Lung (tissue), 11 donors: ENCODE measurements at regions not wholly inside any gene's neighbourhood (a gene's known extent, or its start where the extent isn't known, plus 50 kb on each side); places are given as distances from the start of the nearest gene placed in this dataset.

Experiments
- ATAC-seq: fragments of 200-7000 bp; cut with Tn5 transposase; one replicate; pipeline ENCODE4 v1.9.1; 2020; ENCODE audit warnings: moderate number of reproducible peaks; ENCODE audit not compliant: insufficient read depth, low FRiP score
- DNase-seq, 3 donors: peaks; one replicate each; pipeline ENCODE4 v3.0.0-alpha.2; 2013 to 2017
- H3K27ac ChIP-seq, 2 donors: one replicate each; pipeline ENCODE4 v1.5.1; 2013; ENCODE audit warnings: mild to moderate bottlenecking in 2 of 2, moderate library complexity in 2 of 2, control low read depth in 1 of 2, inconsistent platforms in 1 of 2, low read depth in 1 of 2, low read length in 1 of 2
- H3K27me3 ChIP-seq, 3 donors: one replicate each; pipeline ENCODE4 v1.5.1; 2013; ENCODE audit warnings: low read length in 2 of 3; ENCODE audit not compliant: control insufficient read depth in 3 of 3, insufficient read depth in 3 of 3
- H3K36me3 ChIP-seq, 4 donors: one replicate each; pipeline ENCODE4 v1.5.1; 2013; ENCODE audit warnings: low read length in 4 of 4, mild to moderate bottlenecking in 1 of 4, moderate library complexity in 1 of 4; ENCODE audit not compliant: control insufficient read depth in 4 of 4, insufficient read depth in 4 of 4
- H3K4me1 ChIP-seq, 5 donors: one replicate each; pipeline ENCODE4 v1.5.1; 2013; ENCODE audit warnings: low read length in 5 of 5, mild to moderate bottlenecking in 2 of 5, moderate library complexity in 1 of 5; ENCODE audit not compliant: control insufficient read depth in 5 of 5, insufficient read depth in 5 of 5
- H3K4me3 ChIP-seq: one replicate; pipeline ENCODE4 v1.5.1; 2013; ENCODE audit warnings: mild to moderate bottlenecking, control low read depth, moderate library complexity
- H3K9ac ChIP-seq, 2 donors: one replicate each; pipeline ENCODE4 v1.5.1; 2013; ENCODE audit warnings: low read length in 2 of 2, control low read depth in 1 of 2; ENCODE audit not compliant: insufficient read depth in 1 of 2
- H3K9me3 ChIP-seq, 4 donors: one replicate each; pipeline ENCODE4 v1.5.1; 2013; ENCODE audit warnings: low read length in 3 of 4, mild to moderate bottlenecking in 1 of 4, moderate library complexity in 1 of 4; ENCODE audit not compliant: control insufficient read depth in 4 of 4, insufficient read depth in 3 of 4
- WGBS, 2 donors: extraction: QIAGEN DNeasy Blood & Tissue Kit; methylation state at CpG; one replicate each; pipeline ENCODE4 v1.1.7; 2013; 5-methylcytosine and 5-hydroxymethylcytosine counted together
- TF ChIP-seq, protein P1 (sequence below): IDR thresholded peaks from 2 replicates; pipeline ENCODE4 v1.5.1; 2012; ENCODE audit warnings: mild to moderate bottlenecking; ENCODE audit errors: control extremely low read depth, extremely low read depth
- donor health status: control.
- donor health status: control.
- donor health status: Bipolar disorder and iron deficiency.
- donor health status: healthy.
- donor health status: DM: yes; HTN: yes; CAD: no.

DNA sequence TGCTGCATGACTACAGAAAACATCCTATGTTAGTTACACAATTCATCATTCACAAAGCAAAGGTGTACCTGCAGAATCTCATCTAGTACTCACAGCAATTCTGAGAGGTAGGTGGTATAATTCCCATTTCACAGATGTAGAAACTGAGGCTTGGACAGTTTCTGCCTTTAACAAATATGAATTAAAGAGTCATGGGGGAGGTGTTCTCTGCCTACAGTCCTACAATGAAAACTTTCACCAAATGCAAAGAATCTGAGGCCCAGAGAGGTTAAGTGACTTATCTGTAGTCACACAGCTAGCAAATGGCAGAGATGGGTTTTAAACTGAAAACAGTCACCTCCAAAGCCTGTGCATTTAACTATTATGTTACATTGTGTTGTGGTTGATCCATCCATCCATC lies 171.6 kb upstream of the WSCD2 start:
- no peak overlapping the region for H3K27ac ChIP-seq
- H3K4me3 ChIP-seq, result no peak overlapping the region
- no peak for ATAC-seq
- no peaks in the 10 kb centered on the region for H3K27me3 ChIP-seq
- no peak overlapping the region for H3K9ac ChIP-seq
- peaks cover 0 to 7% (median 0%) of the 10 kb centered on the region in 4 donors for H3K9me3 ChIP-seq
- TF ChIP-seq, protein P1, sequence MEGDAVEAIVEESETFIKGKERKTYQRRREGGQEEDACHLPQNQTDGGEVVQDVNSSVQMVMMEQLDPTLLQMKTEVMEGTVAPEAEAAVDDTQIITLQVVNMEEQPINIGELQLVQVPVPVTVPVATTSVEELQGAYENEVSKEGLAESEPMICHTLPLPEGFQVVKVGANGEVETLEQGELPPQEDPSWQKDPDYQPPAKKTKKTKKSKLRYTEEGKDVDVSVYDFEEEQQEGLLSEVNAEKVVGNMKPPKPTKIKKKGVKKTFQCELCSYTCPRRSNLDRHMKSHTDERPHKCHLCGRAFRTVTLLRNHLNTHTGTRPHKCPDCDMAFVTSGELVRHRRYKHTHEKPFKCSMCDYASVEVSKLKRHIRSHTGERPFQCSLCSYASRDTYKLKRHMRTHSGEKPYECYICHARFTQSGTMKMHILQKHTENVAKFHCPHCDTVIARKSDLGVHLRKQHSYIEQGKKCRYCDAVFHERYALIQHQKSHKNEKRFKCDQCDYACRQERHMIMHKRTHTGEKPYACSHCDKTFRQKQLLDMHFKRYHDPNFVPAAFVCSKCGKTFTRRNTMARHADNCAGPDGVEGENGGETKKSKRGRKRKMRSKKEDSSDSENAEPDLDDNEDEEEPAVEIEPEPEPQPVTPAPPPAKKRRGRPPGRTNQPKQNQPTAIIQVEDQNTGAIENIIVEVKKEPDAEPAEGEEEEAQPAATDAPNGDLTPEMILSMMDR, result no peak
- no peak for DNase-seq
- no peaks in the 10 kb centered on the region for H3K4me1 ChIP-seq
- no peaks in the 10 kb centered on the region for H3K36me3 ChIP-seq

DNA sequence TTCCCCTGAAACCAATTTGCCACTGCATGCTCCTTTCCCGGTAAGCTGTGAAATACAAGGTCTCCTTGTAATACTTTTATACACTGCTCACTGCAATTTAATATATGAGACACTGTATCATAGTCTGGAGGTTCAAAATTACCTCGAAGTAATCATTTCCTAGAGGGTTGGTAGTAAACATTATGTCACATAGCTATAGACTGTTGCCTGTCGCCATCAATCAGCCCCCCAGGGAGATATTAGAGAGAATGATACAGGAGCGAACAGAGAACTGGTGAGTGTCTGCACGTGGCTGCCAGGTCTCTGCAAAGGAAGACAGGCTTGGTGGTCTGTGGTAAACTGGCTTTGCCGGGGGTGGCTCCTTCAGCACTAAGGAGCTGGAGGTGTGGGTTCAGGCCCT lies 165.5 kb upstream of the WSCD2 start:
- H3K9me3 ChIP-seq, result peaks cover 0 to 2% (median 0%) of the 10 kb centered on the region in 4 donors
- no peak overlapping the region for H3K9ac ChIP-seq
- no peaks in the 10 kb centered on the region for H3K4me1 ChIP-seq
- no peak overlapping the region for H3K27ac ChIP-seq
- H3K36me3 ChIP-seq, result no peaks in the 10 kb centered on the region
- H3K4me3 ChIP-seq, result no peak overlapping the region
- ATAC-seq, result no peak
- WGBS, 2 donors, result 71 to 80% methylated on average over 6 of the region's 6 CpGs
- TF ChIP-seq, protein P1, result no peak
- DNase-seq, result no peak
- no peaks in the 10 kb centered on the region for H3K27me3 ChIP-seq

DNA sequence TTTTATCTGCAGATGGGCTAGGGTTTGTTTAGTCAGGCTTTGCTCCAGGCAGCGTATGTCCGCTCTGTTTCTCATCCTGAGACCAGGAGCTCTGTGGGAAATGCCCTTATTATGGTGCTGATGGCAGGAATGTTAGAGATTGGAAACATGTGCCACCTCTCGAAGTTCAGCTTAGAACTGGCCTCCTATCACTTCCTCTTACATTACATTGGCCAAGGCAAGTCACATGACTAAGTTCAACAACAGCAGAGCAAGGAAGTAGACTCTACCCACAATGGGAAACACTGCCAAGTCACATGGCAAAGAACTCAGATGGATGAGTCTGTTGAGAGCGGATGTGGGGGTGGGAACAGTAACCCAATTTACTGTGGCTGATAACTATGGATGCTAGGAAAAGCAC lies 161.9 kb upstream of the WSCD2 start:
- peaks cover 0 to 2% (median 0%) of the 10 kb centered on the region in 4 donors for H3K9me3 ChIP-seq
- ATAC-seq (no peak), DNase-seq (peak in 1 of 3 donors; percentile 0)
- TF ChIP-seq, protein P1, result no peak
- no peak overlapping the region for H3K9ac ChIP-seq
- H3K4me1 ChIP-seq, result no peaks in the 10 kb centered on the region
- WGBS, 2 donors, result 68 to 77% methylated on average over 4 of the region's 4 CpGs
- H3K36me3 ChIP-seq, result no peaks in the 10 kb centered on the region
- no peaks in the 10 kb centered on the region for H3K27me3 ChIP-seq
- no peak overlapping the region for H3K27ac ChIP-seq
- H3K4me3 ChIP-seq, result no peak overlapping the region

DNA sequence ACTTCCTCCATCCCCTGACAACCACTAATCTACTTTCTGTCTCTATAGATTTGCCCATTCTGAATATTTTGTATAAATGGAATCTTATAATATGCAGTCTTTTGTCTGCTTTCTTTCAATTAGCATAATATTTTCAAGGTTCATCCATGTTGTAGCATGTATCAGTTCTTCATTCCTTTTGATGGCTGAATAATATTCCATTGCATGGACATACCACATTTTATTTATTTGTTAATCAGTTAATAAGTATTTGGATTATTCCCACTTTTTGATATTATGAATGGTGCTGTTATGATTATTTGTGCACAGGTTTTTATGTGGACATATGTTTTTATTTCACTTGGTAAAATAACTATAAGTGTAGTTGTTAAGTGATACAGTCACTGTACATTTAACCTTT lies 155.1 kb upstream of the WSCD2 start:
- Histone ChIP-seq H3K27ac (no peak overlapping the region), H3K4me1 (no peaks in the 10 kb centered on the region), H3K4me3 (no peak overlapping the region), H3K9ac (no peak overlapping the region), H3K36me3 (no peaks in the 10 kb centered on the region), H3K27me3 (peaks cover 0 to 9% (median 0%) of the 10 kb centered on the region in 3 donors), H3K9me3 (peaks cover 0 to 5% (median 3%) of the 10 kb centered on the region in 4 donors)
- ATAC-seq (no peak), DNase-seq (no peak)
- TF ChIP-seq, protein P1, result no peak
